ENCODE measurements at regions not wholly inside any gene's neighbourhood (a gene's known extent, or its start where the extent isn't known, plus 50 kb on each side); places are given as distances from the start of the nearest gene placed in this dataset.
A peak's percentile ranks its signal among the peaks of the same experiment; 100 is the strongest.
"Not testable (repeated sequence)": the region's sequence is repeated elsewhere in the genome, so short reads cannot be mapped to it uniquely, and the experiment has no call there.

DNA sequence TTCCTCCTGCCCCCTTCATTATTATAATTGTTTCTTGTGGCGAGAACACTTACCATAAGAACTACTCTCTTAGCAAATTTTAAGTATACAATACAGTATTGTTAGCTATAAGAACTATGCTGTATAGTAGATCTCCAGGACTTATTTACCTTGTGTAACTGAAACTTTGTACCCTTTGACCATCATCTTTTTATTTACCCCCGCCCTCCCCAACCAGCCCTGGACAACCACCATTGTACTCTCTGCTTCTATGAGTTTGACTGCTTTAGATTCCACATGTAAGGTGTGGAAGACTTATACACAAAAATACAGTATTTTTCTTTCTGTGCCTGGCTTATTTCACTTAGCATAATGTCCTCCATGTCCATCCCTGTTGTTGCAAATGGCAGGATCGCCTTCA is 161.1 kb downstream of the PHF8 start:
- DNase-seq: no peak

DNA sequence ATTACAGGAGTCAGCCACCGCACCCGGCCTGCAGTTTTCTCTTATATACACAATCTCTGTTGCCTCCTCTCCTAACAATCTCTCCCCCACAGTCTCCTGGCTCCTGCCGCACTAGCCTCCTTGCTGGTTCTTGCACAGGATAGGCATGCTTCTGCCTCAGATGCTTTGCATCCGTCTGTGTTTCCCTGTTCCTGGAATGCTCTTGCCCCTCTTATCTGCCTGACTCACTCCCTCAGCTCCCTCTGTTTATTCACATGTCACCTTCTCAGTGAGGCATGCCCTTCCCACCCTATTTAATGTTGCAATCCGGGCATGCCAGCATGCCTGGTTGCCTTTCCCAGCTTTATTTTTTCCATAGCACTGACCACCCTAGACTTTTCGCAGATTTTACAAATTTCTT is 161.9 kb downstream of the PHF8 start:
- no peak for DNase-seq

DNA sequence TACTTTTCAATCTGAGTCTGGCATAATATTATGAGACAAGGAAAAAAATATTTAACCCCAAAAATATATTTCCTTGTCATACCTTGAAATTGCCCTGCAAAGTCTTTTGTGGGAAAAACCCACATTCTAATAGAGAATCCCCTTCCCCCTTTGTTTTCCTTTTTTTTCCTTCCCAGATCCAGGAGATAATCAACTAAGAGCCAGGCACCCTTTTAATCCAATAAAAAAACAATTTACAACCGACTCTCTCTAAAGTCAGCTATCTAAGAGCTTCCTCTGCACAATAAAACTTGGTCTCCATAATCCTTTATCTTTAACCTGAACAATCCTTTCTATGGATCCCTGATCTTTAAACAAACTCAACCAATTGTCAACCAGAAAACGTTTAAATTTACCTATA is 163.5 kb downstream of the PHF8 start:
- not testable (repeated sequence) for DNase-seq

DNA sequence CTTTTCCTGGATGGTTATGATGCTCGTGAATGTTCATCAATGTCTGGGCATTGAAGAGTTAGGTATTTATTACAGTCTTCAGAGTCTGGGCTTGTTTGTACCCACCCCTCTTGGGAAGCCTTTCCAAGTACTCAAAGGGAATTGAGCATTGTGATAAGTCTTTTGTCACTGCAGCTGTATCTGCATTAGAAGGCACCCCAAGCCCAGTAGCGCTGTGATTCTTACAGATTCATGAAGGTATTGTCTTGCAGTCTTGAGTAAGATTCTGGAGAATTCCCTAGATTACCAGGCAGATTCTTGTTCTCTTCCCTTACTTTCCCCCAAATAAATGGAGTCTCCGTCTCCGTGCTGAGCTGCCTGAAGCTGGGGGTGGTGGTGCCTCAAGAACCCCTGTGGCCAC is 173.4 kb upstream of the HUWE1 start:
- no peak for DNase-seq

DNA sequence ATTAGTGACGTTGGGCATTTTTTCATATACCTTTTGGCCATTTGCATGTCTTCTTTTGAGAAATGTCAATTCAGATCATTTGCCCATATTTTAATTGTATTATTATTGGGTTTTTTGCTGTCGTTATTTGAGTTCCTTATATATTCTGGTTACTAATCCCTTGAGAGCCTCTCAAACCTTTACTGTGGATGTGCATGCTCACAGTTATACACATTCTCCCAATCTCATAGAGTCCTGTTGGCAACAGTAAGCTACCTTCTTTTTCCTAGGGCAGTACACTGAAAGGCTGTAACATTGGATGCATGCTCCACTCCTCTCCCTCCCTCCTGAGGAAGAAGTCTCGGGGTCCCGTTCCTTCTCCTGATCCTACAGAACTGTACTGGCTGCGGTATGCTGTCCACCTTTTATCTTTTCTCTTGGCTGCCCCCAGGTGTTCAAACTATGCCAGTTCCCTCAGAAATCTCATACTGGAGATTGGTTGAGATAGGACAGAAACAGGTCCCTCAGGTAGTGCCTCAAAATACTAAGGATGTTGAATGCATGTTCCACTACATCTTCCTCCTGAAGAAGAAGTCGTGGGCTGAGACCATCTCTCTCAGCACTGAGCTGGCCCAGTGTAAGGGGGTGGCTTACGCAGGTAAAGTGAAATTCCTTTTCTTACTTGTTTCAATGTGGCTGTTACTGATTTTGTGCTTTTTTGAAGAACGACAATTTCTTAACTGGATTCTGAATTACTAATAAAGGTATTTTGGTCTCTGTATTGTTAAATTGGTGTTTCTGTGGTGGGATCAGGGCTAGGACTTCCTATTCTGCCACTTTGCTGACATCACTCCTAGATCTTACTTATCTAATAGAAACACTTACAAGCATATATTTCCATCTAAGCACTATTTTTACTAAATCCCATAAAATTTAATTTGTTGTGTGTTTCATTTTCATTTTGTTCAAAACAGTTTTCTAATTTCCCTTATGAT is 145.4 kb upstream of the HUWE1 start:
- peak; percentile 18 for DNase-seq

DNA sequence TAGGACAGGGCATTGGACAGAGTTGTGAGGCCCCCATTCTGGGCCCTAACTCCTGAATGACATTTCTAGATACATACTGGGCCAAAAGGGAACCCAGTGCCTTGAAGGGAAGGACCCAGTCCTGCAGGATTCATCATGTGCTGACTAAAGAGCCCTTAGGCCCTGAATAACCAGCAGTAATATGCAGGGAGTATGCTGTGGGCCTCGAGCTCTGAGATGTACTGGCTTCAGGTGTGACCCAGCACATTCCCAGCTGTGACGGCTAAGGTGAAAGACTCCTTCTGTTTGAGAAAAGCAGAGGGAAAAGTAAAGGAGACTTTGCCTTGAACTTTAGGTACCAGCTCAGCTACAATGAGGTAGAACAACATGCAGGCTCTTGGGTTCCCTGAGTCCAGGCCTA is 138.2 kb upstream of the HUWE1 start:
- no peak for DNase-seq

DNA sequence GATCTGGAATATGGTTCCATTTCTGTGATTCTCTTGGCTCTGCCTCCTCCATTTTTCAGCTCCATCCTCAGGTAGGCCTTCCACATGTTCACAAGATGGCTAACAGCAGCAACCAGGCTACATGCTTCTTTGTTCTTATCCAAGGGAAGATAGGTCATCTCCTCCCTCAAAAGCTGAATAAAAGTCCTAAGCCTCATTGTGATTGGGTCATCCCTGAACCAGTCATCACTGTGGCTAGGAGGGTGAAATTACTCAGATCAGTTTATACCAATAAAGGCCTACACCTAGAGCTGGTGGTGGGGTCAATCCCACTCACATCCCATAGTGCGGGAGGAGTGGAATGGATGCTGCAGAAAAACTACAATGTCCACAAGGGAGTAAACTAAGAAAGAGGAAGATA is 131.6 kb upstream of the HUWE1 start:
- not testable (repeated sequence) for DNase-seq

DNA sequence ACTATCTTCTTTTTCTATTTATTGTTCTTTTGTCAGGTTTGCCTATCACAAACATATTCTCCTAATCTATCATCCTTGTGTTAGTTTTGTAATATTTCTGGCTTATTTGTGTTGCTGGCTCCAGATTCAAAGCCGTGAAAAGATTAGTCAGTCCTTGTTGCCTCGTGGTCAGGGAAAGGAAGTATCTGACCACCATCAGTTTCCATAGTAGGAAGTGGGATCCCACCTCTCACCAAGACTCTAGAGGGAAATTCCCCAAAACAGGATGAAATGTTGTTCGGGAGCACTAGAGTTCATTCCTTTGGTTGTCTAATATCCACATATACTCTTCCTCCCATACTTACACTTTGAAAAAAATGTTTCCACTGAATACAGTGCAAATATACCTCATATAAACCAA is 131.0 kb upstream of the HUWE1 start:
- DNase-seq: no peak

DNA sequence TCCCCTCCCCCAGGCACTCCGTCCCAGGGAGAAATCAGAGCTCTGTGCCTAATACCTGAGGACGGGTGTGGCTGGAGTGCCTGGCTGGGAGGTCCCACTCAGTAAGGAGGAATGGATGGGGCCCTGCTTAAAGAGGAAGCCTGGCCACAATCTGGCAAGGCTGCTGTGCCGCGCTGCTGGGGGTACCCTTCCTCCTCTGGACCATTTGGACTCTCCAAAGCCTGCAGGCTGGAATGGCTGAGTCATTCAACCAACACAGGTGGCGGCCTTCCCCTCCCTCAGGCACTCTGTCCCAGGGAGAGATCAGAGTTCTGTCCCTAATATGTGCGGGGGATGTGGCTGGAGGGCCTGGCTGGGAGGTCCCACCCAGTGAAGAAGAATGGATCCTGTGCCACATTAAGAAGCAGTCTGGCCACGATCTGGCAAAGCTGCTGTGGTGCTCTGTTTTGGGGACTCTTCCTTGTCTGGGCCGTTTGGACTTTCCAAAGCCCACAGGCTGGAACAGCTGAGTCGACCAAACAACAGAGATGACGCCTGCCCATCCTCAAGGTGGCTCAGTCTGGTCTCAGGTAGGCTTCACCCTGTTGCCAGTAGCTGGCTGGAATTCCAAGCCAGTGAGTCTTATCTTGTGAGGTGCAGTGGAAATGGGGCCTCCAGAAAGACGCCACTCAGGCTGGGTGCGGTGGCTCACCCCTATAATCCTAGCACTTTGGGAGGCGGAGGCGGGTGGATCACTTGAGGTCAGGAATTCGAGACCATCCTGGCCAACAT is 127.3 kb upstream of the HUWE1 start:
- no peak for DNase-seq

DNA sequence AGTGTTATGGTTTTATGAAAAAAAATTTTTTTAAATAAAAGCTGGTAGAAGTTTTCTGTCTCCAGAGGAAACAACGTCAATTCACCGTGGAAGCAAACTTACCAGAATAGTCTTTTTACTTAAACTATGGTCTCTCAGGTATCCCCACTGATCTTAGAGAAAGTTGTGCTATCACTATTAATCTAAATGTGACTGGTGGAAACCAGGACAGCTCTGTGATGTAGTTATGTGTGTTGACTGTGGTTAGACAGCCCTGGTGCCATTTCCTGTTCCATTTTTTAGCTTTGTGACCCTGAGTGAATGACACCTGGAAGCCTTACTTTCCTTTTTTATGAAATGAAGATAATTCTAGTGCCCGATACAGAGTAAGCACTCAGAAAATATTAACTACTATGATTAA is 111.8 kb upstream of the HUWE1 start:
- no peak for DNase-seq

DNA sequence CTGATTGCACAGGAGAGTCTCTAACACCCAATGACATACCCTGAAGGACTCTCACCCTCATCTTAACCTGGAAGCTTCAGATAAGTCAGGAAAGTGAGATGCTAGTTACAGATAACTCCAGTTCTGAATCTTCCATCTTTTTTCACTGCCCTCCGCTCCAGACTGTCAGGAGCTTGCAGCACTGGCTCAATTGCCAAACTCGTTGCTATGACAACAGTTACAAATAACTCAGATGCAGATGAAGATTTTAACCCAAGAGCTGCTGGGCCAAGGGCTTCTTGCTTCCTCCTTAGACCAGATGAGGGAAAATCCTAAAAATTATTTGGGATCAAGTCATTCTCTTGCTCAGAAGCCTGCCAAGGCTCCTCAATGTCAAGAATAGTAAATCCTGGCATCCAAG is 109.1 kb upstream of the HUWE1 start:
- no peak for DNase-seq

DNA sequence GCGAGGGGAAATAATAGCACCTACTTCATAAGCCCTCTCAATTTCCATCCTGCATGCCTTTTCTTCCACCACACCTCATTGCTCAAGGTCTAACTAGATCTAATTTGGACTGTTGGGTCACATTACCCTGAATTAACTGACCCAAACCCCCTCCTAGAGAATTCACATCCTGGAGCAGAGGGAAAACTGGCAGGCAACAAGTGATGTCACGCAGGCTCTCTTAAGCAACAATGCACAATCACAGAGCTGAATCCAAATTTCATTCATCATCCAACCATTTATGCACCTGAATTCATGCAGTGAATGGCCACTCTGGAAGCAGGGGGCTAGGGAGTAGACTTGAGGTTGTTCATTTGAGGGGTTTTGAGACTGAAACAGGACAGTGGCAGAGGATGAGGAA is 107.7 kb upstream of the HUWE1 start:
- no peak for DNase-seq

DNA sequence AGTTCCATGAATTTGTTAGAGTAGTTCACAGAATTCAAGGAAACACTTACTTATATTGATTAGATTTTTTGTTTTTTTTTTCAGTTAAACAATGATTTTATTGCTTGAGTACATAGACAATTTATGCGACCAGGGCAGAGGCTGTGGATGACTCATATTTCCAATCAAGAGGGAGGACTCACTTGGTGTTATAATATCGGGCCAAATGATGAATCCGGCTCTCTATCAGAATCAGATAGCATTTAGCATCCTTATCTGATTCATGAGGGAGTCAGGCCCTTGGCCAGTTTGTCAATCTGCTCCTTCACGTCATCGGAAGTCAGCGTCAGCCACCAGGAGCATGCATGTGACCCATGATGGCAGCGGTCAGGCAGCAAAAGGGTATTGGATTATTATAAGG is 82.3 kb upstream of the HUWE1 start:
- no peak for DNase-seq

DNA sequence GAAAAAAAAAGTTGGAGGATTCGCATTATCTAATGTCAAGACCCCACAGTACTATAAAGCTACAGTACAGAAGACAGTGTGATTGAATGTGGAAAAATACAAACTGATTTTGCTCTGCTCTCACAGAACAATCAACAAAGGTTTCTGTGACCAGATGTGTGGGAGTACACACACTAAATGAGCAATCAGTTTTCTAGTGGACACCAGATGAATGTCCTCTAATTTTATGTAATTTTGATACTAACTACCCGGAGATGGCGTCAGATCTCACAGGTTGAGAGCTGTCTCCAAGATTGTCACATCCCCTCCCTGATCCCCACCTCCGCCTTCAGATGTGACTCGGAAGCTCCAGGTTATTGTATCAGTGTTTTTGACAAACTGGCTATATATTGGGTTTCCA is 81.9 kb upstream of the HUWE1 start:
- DNase-seq: no peak

DNA sequence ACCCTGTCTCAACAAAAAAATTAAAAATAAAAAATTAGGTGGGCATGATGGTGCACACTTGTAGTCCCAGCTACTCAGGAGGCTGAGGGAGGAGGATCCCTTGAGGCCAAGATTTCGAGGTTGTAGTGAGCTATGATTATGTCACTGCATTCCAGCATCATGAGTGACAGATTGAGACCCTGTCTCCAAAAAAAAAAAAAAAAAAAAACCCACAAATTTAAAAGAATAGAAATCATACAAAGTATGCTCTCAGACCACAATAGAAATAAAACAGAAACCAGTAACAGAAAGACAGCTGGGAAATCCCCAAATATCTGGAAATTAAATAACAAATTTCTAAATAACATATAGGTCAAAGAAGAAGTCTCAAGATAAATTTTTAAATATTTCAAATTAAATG is 81.0 kb upstream of the HUWE1 start:
- DNase-seq: no peak

DNA sequence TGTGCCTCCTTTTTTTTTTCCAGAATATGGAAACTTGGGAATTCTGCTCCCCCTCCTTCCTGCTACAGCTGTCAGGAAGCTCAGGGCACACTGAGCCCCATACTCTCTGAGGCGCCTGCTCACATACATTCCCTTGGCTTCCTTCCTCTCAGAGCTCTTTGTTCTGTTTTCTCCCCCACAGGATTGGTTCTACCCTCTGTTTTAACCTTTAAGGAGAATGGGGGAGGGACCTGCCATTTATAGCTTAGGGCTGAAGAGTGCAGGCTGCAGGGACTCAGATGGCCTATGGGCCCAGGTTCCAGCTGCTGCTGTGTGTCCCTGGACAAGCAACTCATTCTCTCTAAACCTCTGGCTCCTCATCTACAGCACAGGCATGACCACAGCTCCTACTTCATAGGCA is 70.7 kb upstream of the HUWE1 start:
- not testable (repeated sequence) for DNase-seq

DNA sequence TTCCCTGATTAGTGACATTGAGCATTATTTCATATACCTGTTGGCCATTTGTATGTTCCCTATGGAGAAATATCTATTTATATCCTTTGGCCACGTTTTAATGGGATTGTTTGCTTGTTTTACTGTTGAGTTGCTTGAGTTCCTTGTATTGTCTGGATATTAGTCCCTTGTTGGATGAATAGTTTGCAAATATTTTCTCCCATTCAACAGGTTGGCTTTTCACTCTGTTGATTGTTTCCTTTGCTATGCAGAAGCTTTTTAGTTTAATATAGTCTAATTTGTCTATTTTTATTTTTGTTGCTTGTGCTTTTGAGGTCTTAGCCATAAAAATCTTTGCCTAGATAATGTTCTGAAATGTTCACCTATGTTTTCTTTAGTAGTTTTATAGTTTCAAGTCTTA is 60.2 kb upstream of the HUWE1 start:
- no peak for DNase-seq

DNA sequence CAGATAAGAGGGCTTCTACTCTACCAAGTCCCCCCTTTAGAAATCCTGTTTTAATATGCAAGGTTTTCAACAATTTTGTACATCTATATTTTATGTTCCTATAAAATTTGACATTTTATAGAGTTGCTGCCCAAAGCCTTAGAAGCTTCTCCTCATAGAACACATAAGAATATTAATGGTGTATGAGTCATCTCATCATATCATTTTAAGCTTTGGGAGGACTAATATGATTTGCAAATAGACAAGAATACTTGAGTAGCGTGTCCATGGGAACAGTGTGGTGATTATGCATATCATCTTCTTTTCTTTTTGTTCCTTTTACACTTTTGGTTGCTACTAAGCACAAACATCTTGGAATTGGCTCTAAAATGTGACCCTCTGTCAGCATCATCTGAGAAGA is 56.7 kb upstream of the HUWE1 start:
- no peak for DNase-seq

DNA sequence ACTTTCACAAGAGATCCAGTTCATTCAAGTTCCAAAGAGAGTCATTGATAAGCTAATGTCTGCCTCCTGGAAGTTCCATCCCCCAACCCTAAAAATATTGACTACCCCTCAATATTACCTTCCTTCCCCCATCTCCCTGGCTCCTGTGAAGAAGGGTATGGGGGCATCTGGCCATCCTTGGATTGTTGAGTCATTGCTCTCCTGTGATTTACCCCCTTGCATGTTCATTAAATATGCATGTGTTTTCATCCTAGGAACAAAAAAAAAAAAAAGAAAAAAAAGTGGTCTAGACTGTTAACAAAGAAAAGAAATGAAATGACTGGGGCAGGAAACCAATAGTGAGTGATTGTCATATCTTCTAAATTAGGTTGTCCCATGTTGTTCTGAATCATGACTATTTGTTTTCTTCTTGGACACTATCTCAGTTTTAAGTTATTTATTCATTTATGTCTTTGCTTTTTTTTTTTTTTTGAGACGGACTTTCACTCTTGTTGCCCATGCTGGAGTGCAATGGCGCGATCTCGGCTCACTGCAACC is 51.9 kb upstream of the HUWE1 start:
- DNase-seq: no peak

Data from stimulated activated CD4-positive, alpha-beta T cell treated with anti-CD3 and anti-CD28 coated beads, Interleukin-4, amount 100 ng/mL, for 1 hour (primary cell).